Activated CD4-positive, alpha-beta memory T cell treated with anti-CD3 and anti-CD28 coated beads, Interleukin-2, amount 10 ng/mL, durations not matched to agents 7 days and 5 days (primary cell): ENCODE measurements at regions not wholly inside any gene's neighbourhood (a gene's known extent, or its start where the extent isn't known, plus 50 kb on each side); places are given as distances from the start of the nearest gene placed in this dataset.

ENCODE experiments used
- CTCF ChIA-PET: fragments of 350-600 bp; sonication (Branson Sonifier 250); formaldehyde crosslinking; loops from one replicate; lab custom pipeline; 2021; ENCODE audit warnings: antibody characterized with exemption, inconsistent platforms; lab: Charles Lee
- POLR2A ChIA-PET: fragments of 350-600 bp; sonication (Branson Sonifier 250); formaldehyde crosslinking; loops from one replicate; lab custom pipeline; 2021; ENCODE audit warnings: antibody characterized with exemption; lab: Charles Lee
- DNase-seq: peaks from one replicate; pipeline ENCODE4 v3.0.0-alpha.2; 2020
- H3K27ac Mint-ChIP-seq: one replicate; pipeline ENCODE4 v1.8.0; 2021; ENCODE audit warnings: mild to moderate bottlenecking, mixed read lengths
- H3K27me3 Mint-ChIP-seq: one replicate; pipeline ENCODE4 v1.8.0; 2021; ENCODE audit warnings: mixed read lengths
- H3K36me3 Mint-ChIP-seq: one replicate; pipeline ENCODE4 v1.8.0; 2021; ENCODE audit warnings: low read depth, mixed read lengths
- H3K4me1 Mint-ChIP-seq: one replicate; pipeline ENCODE4 v1.8.0; 2021; ENCODE audit warnings: mixed read lengths
- H3K4me3 Mint-ChIP-seq: one replicate; pipeline ENCODE4 v1.8.0; 2021; ENCODE audit warnings: mild to moderate bottlenecking, mixed read lengths
- H3K9me3 Mint-ChIP-seq: one replicate; pipeline ENCODE4 v1.8.0; 2021; ENCODE audit warnings: mixed read lengths

DNA sequence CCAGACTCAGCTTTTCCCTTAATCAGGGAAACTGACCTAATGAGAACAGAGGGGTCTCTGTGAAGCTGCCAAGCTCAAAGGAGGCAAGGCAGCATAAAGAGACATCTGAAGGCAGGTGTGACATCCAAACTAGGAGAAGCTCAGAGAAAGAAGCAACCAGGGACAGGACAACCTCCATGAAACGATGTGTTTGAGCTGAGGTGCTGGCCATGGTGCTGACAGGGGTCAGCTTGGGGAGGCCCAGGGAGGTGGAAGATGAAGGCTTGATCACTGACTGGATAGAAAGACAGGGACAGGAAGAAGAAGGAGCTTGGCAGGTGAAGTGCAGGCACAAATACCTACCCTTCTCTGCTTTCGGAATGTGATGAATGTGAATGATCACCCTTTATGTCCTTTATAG, 179.5 kb upstream of the NSMCE3 start:
- Mint-ChIP-seq H3K4me3 (no peak overlapping the region), H3K27me3 (no peaks in the 10 kb centered on the region), H3K36me3 (no peaks in the 10 kb centered on the region), H3K9me3 (no peaks in the 10 kb centered on the region), H3K4me1 (peaks cover 13% of the 10 kb centered on the region), H3K27ac (no peak overlapping the region)
- ChIA-PET POLR2A (no interaction called here), CTCF (no interaction called here)
- no peak for DNase-seq

DNA sequence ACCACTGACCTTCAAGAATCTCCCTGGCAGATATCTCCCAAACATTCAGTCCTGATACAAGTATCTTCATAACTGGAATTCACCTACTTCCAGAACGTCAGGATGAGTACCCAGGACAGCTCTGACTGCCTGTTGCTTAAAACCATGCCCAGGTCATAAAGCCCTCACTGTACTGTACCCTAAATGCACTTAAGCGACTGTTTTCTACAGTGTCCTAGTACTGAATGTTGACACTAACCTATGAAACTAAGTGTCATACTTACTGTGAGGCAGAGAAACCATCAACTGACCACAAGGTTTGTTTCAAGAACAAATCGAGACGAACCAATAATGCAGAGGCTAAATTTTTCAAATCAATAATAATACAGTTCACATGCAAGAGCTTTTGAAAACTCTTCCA, 178.7 kb upstream of the NSMCE3 start:
- Mint-ChIP-seq H3K36me3 (no peaks in the 10 kb centered on the region), H3K9me3 (no peaks in the 10 kb centered on the region), H3K27ac (no peak overlapping the region), H3K4me3 (no peak overlapping the region), H3K27me3 (no peaks in the 10 kb centered on the region), H3K4me1 (peaks cover 7% of the 10 kb centered on the region)
- DNase-seq, result no peak
- ChIA-PET CTCF (no interaction called here), POLR2A (no interaction called here)

DNA sequence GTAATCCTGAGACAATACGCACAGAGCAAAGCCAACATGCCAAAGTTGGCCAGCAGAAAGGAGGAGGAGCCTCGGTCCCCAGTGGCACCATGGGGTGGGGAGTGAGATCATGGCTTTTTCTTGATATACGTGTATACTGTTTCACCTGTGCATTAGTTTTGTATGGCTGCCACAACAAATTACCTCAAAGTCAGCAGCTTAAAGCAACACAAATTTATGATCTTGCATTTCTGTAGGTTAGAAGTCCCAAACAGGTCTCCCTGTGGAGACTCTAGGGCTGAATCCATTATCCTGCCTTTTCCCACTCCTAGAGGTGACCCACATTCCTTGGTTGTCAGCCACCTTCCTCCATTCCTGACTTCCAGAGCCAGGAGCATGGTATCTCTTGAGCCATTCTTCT, 176.9 kb upstream of the NSMCE3 start:
- Mint-ChIP-seq H3K4me3 (no peak overlapping the region), H3K27me3 (no peaks in the 10 kb centered on the region), H3K9me3 (no peaks in the 10 kb centered on the region), H3K27ac (no peak overlapping the region), H3K36me3 (no peaks in the 10 kb centered on the region), H3K4me1 (no peaks in the 10 kb centered on the region)
- POLR2A ChIA-PET, result no interaction called here
- DNase-seq, result no peak
- CTCF ChIA-PET, result no interaction called here

DNA sequence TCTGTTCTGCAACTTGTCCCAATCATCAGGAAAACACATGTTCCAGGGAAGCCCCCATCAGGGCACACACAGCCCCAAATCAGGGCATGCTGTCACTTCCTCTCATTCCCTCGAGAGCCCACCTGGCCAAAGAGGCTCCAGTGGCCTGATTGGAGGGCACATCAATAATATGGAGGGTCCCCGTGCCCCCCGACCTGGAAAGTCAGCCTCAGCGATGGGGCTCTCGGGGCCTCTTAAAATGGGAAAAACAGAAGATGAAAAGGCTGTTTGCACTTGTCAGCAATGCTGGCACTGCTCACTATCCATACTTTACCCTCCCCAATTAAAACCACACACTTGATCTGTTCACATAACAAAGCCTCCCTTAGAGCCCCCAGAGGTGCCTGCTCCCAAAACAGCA, 172.9 kb upstream of the NSMCE3 start:
- POLR2A ChIA-PET, result no interaction called here
- Mint-ChIP-seq H3K4me1 (no peaks in the 10 kb centered on the region), H3K27me3 (peaks cover 2% of the 10 kb centered on the region), H3K9me3 (no peaks in the 10 kb centered on the region), H3K27ac (no peak overlapping the region), H3K36me3 (no peaks in the 10 kb centered on the region), H3K4me3 (no peak overlapping the region)
- CTCF ChIA-PET, result no interaction called here
- DNase-seq, result no peak

DNA sequence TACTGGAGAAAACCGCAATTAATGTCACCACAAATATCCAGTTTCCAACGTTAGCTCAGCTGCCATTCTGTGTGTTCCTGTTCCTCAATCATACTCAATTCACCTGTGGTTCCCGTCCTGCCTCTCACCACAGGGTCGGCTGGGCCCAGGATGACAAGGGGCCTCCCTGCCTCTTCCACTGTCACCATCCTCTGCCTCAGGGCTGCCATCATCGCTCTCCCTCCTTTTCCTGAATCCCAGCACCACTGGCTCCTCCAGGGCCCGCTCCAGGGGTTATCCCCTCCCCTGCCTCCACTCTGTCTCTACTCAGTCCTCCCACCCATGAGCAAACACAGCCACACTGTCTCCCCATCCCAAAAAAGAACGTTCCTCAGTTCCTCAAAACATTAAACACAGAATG, 170.9 kb upstream of the NSMCE3 start:
- Mint-ChIP-seq H3K9me3 (no peaks in the 10 kb centered on the region), H3K27me3 (peaks cover 2% of the 10 kb centered on the region), H3K27ac (no peak overlapping the region), H3K4me1 (no peaks in the 10 kb centered on the region), H3K4me3 (no peak overlapping the region), H3K36me3 (no peaks in the 10 kb centered on the region)
- no peak for DNase-seq
- ChIA-PET CTCF (no interaction called here), POLR2A (no interaction called here)

DNA sequence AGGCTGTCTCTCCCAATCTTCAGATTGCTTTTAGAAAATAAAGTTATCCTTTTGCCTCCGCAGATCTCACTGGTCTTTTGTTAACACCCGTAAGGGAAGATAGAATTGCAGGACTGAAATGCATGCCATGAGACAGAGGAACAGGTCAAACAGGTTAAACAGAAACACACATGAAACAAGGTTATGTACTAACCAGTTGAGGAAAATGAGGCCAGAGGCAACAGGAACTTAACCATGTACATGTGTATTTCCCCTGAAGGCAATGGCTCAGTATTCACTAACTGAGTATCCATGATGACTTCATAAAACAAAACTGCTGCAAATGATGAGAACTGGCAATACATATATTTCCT, 169.1 kb upstream of the NSMCE3 start:
- ChIA-PET CTCF (no interaction called here), POLR2A (no interaction called here)
- peaks cover 5% of the 10 kb centered on the region for H3K27me3 Mint-ChIP-seq
- no peak overlapping the region for H3K27ac Mint-ChIP-seq
- H3K4me3 Mint-ChIP-seq, result no peak overlapping the region
- no peaks in the 10 kb centered on the region for H3K9me3 Mint-ChIP-seq
- H3K4me1 Mint-ChIP-seq, result no peaks in the 10 kb centered on the region
- no peaks in the 10 kb centered on the region for H3K36me3 Mint-ChIP-seq
- DNase-seq, result no peak

DNA sequence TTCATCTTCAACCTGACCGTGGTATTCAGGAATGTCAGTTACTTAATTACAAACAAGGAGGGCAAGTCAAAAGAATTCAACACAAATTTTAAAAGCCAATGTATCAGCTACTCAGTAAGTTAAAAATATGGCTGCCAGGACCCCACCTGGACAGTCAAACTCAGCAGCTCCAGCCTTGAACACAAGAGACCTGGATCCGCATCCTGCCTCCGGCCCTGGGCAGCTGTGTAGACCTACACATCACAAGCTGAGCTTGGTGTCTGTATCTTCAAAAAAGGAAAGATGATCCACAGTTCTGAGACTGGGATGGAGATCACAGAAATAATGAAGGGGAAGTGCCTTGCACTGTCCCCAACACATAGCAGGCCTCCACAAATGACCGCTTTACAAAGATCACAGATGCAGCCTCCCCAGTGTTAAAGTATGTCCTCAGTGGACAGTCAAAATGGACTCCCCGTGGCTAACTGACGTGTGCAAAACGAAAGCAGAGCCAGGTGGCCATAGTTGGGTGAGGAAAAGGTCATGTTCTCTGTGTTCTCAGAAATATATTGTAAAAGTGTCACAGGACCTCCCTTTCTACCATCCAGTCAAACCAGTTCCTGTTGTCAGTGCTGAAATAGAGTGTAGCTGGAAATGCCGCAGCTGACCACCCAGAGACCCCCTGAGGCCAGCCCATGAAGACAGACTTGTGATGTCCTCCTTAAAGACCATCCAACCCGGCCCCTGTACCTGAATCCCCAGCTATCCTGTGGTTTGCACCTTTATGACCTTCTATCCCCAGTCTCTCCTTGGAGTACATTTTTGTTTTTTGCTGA, 168.5 kb upstream of the NSMCE3 start:
- Mint-ChIP-seq H3K9me3 (no peaks in the 10 kb centered on the region), H3K27ac (no peak overlapping the region), H3K27me3 (peaks cover 5% of the 10 kb centered on the region), H3K36me3 (no peaks in the 10 kb centered on the region), H3K4me1 (no peaks in the 10 kb centered on the region), H3K4me3 (no peak overlapping the region)
- ChIA-PET CTCF (no interaction called here), POLR2A (no interaction called here)
- DNase-seq, result no peak

DNA sequence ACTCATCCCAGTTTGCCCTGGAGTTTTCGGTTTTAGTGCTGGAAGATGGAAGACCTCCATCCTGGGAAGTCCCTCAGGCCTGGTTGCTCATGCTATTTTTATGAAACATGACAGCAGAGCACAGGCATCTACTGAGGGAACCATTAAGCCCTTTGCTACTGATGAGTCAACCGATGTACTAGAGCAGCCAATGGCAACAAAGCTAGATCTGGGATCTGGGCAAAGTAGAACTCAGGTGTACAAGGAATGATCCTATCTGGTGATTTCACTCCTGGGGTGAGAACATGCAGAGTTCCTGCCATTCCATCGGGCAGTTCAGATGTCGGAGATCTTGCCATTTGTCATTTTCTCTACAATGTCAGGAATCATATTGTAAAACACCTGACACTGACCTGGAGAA, 166.2 kb upstream of the NSMCE3 start:
- H3K4me3 Mint-ChIP-seq, result no peak overlapping the region
- no peaks in the 10 kb centered on the region for H3K36me3 Mint-ChIP-seq
- no peak overlapping the region for H3K27ac Mint-ChIP-seq
- no peaks in the 10 kb centered on the region for H3K9me3 Mint-ChIP-seq
- CTCF ChIA-PET, result no interaction called here
- POLR2A ChIA-PET, result no interaction called here
- no peak for DNase-seq
- H3K4me1 Mint-ChIP-seq, result no peaks in the 10 kb centered on the region
- peaks cover 5% of the 10 kb centered on the region for H3K27me3 Mint-ChIP-seq

DNA sequence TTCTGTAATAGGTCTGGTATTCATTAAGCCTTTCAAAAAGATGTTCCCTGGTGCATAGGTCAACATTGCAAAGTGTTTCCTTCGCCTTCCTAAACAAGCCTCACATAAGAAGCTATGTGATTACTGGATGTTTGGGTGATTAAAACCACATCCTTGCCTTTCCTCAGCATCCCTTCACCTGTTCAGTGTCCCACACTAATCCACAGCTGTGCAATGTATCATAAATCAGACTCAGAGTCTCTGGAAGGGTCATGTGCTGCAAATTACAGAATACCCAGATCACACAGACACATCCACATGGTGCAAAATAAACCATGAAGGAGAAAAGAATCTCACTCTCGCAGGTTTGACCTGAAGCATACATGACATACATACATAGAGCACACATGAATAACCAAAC, 164.7 kb upstream of the NSMCE3 start:
- Mint-ChIP-seq H3K9me3 (no peaks in the 10 kb centered on the region), H3K27me3 (peaks cover 5% of the 10 kb centered on the region), H3K36me3 (no peaks in the 10 kb centered on the region), H3K4me1 (no peaks in the 10 kb centered on the region), H3K27ac (no peak overlapping the region), H3K4me3 (no peak overlapping the region)
- POLR2A ChIA-PET, result no interaction called here
- CTCF ChIA-PET, result no interaction called here
- DNase-seq, result no peak

DNA sequence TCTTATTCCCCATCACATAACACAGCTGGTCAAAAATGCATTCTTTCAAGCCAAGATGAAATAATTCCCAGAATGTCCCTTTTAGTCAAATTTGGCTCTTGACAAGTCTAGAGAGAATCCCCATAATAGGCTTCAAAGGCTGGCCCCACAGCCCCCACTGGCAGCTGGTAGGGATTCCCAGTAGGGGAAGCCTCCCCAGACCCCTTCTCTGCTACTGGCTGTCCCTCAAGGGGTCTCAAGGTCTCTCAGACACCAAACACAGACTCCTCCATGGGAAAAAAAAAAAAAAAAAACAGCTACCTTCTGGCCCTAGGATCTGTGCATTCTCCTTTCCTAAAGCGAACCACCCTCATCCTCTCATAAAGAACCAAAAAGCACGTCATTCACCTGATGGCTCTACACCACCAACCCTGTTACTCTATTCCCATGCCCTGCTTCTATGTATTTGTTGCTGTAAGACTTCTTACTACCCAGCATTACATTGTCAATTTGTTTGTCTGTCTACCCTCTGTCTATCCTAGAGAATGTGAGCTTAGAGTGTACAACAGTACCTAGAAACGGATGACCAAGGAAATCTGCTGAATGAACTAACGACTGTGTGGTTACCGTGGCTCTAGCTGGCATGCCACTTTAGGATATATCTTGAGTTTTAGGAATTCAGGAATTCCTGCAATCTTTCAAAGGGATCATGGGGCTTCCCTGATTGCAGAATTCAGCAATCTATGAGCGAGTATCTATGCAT, 164.1 kb upstream of the NSMCE3 start:
- no peaks in the 10 kb centered on the region for H3K9me3 Mint-ChIP-seq
- POLR2A ChIA-PET, result no interaction called here
- DNase-seq, result no peak
- CTCF ChIA-PET, result no interaction called here
- H3K4me3 Mint-ChIP-seq, result no peak overlapping the region
- no peaks in the 10 kb centered on the region for H3K4me1 Mint-ChIP-seq
- no peaks in the 10 kb centered on the region for H3K36me3 Mint-ChIP-seq
- H3K27me3 Mint-ChIP-seq, result peaks cover 4% of the 10 kb centered on the region
- no peak overlapping the region for H3K27ac Mint-ChIP-seq

DNA sequence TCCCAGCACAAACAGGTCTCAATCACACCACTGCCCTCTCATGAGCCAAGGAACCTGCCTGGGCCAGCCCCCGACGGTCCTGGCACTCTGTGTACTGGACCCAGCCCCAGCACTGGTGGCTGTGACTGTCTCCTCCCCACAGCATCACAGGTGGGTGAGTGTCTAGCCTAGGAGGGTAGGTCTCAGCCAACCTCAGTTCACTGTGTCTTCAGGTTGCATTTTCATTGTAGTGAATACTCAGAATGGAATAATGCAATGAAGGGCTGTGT, 163.4 kb upstream of the NSMCE3 start:
- H3K4me3 Mint-ChIP-seq, result no peak overlapping the region
- no peak for DNase-seq
- ChIA-PET POLR2A (no interaction called here), CTCF (no interaction called here)
- no peaks in the 10 kb centered on the region for H3K36me3 Mint-ChIP-seq
- H3K9me3 Mint-ChIP-seq, result no peaks in the 10 kb centered on the region
- H3K4me1 Mint-ChIP-seq, result no peaks in the 10 kb centered on the region
- H3K27ac Mint-ChIP-seq, result no peak overlapping the region
- H3K27me3 Mint-ChIP-seq, result peaks cover 3% of the 10 kb centered on the region

DNA sequence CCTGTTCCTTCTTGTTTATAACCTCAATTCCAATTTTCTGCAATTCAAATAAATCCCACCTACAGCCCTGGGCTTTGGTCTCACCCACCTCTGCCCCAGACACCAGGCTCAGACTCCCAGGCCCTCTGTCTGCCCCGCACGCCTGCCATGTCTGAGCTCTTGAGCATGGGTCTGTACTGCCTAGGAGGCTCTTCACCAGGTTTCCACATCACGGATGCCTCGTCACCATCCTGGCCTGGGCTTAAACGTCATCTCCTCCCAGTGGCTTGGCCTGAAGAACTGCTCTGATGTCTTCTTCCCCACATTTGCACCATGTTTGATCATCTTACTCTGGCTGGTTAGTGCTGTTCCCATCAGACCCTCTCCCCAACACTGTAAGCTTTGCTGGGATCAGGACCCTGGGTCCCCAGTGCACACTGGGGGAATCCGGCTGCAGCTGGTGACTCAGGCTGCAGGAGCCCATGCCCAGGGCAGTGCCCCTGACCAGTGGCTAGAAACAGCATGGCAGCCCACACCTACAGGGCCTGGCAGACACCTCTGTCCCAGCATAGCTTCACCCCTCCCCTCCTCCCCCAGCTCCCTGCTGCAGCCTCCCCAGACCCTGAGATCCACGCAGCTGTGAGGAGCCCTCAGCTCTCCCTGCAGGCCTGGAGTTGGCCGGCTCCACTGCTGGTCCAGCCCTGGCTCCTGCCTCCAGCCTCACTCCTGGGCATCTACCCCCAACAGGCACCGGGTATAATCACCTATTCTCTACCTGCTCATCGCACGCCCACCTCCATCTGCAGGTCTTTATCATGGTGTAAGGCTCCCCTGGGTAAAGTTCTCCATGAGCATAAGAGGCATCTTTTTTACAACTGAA, 162.8 kb upstream of the NSMCE3 start:
- no peak overlapping the region for H3K27ac Mint-ChIP-seq
- no peak for DNase-seq
- no peaks in the 10 kb centered on the region for H3K4me1 Mint-ChIP-seq
- H3K27me3 Mint-ChIP-seq, result peaks cover 3% of the 10 kb centered on the region
- ChIA-PET CTCF (no interaction called here), POLR2A (no interaction called here)
- H3K4me3 Mint-ChIP-seq, result no peak overlapping the region
- no peaks in the 10 kb centered on the region for H3K36me3 Mint-ChIP-seq
- no peaks in the 10 kb centered on the region for H3K9me3 Mint-ChIP-seq

DNA sequence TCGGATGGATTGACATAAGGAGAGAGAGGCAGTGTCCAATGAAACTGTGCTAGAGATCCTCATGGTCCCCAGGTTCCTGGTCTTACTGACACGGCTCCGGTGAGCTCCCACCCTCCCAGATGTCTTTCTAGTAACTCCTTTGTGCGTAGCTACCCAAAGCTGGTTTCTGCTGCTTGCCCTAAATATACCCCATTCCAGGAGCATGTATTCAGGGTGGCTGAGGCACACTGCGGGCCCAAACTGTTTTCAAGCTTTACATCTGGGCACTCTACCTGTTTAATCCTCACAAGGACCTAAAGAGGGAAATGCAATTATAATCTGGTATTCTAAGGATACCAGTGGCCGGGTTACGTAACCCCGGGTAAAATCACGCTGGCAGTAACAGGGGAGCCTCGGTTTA, 161.2 kb upstream of the NSMCE3 start:
- POLR2A ChIA-PET, result no interaction called here
- no peaks in the 10 kb centered on the region for H3K9me3 Mint-ChIP-seq
- no peak overlapping the region for H3K4me3 Mint-ChIP-seq
- H3K27ac Mint-ChIP-seq, result no peak overlapping the region
- CTCF ChIA-PET, result no interaction called here
- peaks cover 3% of the 10 kb centered on the region for H3K27me3 Mint-ChIP-seq
- no peaks in the 10 kb centered on the region for H3K4me1 Mint-ChIP-seq
- no peaks in the 10 kb centered on the region for H3K36me3 Mint-ChIP-seq
- no peak for DNase-seq
